NCI-H1417 (cell line): ENCODE measurements at regions not wholly inside any gene's neighbourhood (a gene's known extent, or its start where the extent isn't known, plus 50 kb on each side); places are given as distances from the start of the nearest gene placed in this dataset.

Experiments used
- DNase-seq, 3 experiments: peaks; one replicate each; lab custom pipeline; 2025; lab: John Stamatoyannopoulos, UW

GRCh38 chr13:30031488-30031887, 181.1 kb upstream of the UBL3 start:
- DNase-seq, result no peak

- no peak for DNase-seq
Measured at GRCh38 chr13:30030141-30030750, 179.8 kb upstream of the UBL3 start.

- no peak for DNase-seq
Measured at GRCh38 chr13:30027569-30028455, 177.4 kb upstream of the UBL3 start.

GRCh38 chr13:30026909-30027308, 176.5 kb upstream of the UBL3 start:
- no peak for DNase-seq

- no peak for DNase-seq
Measured at GRCh38 chr13:30026093-30026492, 175.7 kb upstream of the UBL3 start.

- no peak for DNase-seq
Measured at GRCh38 chr13:30025351-30025750, 174.9 kb upstream of the UBL3 start.

GRCh38 chr13:30024125-30024865, 173.9 kb upstream of the UBL3 start:
- no peak for DNase-seq

GRCh38 chr13:30023196-30023895, 172.9 kb upstream of the UBL3 start:
- DNase-seq, result no peak

GRCh38 chr13:30022796-30023195, 172.4 kb upstream of the UBL3 start:
- DNase-seq, result no peak

- peak in 1 of 3 experiments; percentile 10 for DNase-seq
Measured at GRCh38 chr13:30022256-30022655, 171.8 kb upstream of the UBL3 start.

- no peak for DNase-seq
Measured at GRCh38 chr13:30021611-30022010, 171.2 kb upstream of the UBL3 start.

- DNase-seq, result no peak
Measured at GRCh38 chr13:30020726-30021312, 170.4 kb upstream of the UBL3 start.

- no peak for DNase-seq
Measured at GRCh38 chr13:30019648-30020626, 169.5 kb upstream of the UBL3 start.

GRCh38 chr13:30017880-30018279, 167.5 kb upstream of the UBL3 start:
- no peak for DNase-seq

- DNase-seq, result no peak
Measured at GRCh38 chr13:30016398-30016797, 166.0 kb upstream of the UBL3 start.

- DNase-seq, result no peak
Measured at GRCh38 chr13:30009411-30009810, 159.0 kb upstream of the UBL3 start.

- no peak for DNase-seq
Measured at GRCh38 chr13:30006246-30006645, 155.8 kb upstream of the UBL3 start.

- no peak for DNase-seq
Measured at GRCh38 chr13:30004204-30004603, 153.8 kb upstream of the UBL3 start.

- no peak for DNase-seq
Measured at GRCh38 chr13:30002577-30002976, 152.2 kb upstream of the UBL3 start.

GRCh38 chr13:30000370-30000765, 150.0 kb upstream of the UBL3 start:
- DNase-seq, result no peak
